ENCODE measurements at regions not wholly inside any gene's neighbourhood (a gene's known extent, or its start where the extent isn't known, plus 50 kb on each side); places are given as distances from the start of the nearest gene placed in this dataset.

DNA sequence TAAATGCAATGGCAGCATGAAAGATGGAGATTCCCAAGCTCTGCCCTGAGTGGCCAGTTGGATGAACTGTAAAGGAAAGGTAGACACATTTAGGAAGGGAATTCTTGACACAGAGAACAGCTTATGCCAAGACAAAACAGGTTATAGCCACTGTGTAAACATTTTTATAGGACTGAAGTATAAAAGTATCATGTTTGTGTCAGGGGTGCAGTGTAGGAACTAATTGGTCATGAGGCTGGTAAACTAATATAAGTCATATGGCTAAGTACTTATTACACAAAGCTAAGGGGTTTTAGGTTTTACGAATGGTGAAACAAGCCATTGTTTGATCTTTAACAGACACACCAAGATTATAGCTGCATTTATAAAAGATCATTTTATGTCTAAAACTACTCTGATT is 207.7 kb upstream of the SLC16A7 start:
- TF ChIP-seq, protein P1, sequence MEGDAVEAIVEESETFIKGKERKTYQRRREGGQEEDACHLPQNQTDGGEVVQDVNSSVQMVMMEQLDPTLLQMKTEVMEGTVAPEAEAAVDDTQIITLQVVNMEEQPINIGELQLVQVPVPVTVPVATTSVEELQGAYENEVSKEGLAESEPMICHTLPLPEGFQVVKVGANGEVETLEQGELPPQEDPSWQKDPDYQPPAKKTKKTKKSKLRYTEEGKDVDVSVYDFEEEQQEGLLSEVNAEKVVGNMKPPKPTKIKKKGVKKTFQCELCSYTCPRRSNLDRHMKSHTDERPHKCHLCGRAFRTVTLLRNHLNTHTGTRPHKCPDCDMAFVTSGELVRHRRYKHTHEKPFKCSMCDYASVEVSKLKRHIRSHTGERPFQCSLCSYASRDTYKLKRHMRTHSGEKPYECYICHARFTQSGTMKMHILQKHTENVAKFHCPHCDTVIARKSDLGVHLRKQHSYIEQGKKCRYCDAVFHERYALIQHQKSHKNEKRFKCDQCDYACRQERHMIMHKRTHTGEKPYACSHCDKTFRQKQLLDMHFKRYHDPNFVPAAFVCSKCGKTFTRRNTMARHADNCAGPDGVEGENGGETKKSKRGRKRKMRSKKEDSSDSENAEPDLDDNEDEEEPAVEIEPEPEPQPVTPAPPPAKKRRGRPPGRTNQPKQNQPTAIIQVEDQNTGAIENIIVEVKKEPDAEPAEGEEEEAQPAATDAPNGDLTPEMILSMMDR (IDR thresholded peaks at IDR 0.05; ENCODE audit: poor library complexity), result no peak
- TF ChIP-seq EZH2 (IDR thresholded peaks at IDR 0.05; ENCODE audit: borderline replicate concordance), result no peak

Measured in hepatocyte (in vitro differentiated cells).